Brain microvascular endothelial cell (primary cell): ENCODE measurements at regions not wholly inside any gene's neighbourhood (a gene's known extent, or its start where the extent isn't known, plus 50 kb on each side); places are given as distances from the start of the nearest gene placed in this dataset.
"Not testable (repeated sequence)": the region's sequence is repeated elsewhere in the genome, so short reads cannot be mapped to it uniquely, and the experiment has no call there.

Experiments used
- DNase-seq: peaks from one replicate; pipeline ENCODE4 v3.0.0-alpha.2; 2020
- H3K27ac ChIP-seq: fragments of 250-450 bp; sonication (Bioruptor Pico); 2 replicates; pipeline ENCODE4 v1.5.1; 2020; ENCODE audit warnings: mild to moderate bottlenecking, moderate library complexity
- H3K27me3 ChIP-seq: fragments of 250-450 bp; sonication (Bioruptor Pico); replicated peaks from 2 replicates; pipeline ENCODE4 v1.5.1; 2020; ENCODE audit warnings: mild to moderate bottlenecking
- H3K36me3 ChIP-seq: fragments of 250-450 bp; sonication (Bioruptor Pico); replicated peaks from 2 replicates; pipeline ENCODE4 v1.5.1; 2020; ENCODE audit warnings: mild to moderate bottlenecking
- H3K4me3 ChIP-seq: 2 replicates; pipeline ENCODE4 v1.5.1; 2011; ENCODE audit warnings: low read depth, mild to moderate bottlenecking, control low read depth, low read length, moderate library complexity
- in situ Hi-C: cut with HindIII; loops from 2 replicates; pipeline ENCODE4 v1.10.0; 2017; ENCODE audit warnings: low sequenced_read_pairs, low pct_ligation_motif_present
- TF ChIP-seq, protein P1 (sequence below): IDR thresholded peaks from 2 replicates; pipeline ENCODE4 v1.5.1; 2011; ENCODE audit warnings: low read depth, mild to moderate bottlenecking, moderate library complexity, low read length, control low read depth, inconsistent platforms; ENCODE audit errors: missing control alignments

- Histone ChIP-seq H3K4me3 (no peak overlapping the region), H3K27ac (no peak overlapping the region), H3K27me3 (no peaks in the 10 kb centered on the region), H3K36me3 (no peaks in the 10 kb centered on the region)
- in situ Hi-C loops, result no loop called here
- no peak for DNase-seq
- TF ChIP-seq, protein P1, sequence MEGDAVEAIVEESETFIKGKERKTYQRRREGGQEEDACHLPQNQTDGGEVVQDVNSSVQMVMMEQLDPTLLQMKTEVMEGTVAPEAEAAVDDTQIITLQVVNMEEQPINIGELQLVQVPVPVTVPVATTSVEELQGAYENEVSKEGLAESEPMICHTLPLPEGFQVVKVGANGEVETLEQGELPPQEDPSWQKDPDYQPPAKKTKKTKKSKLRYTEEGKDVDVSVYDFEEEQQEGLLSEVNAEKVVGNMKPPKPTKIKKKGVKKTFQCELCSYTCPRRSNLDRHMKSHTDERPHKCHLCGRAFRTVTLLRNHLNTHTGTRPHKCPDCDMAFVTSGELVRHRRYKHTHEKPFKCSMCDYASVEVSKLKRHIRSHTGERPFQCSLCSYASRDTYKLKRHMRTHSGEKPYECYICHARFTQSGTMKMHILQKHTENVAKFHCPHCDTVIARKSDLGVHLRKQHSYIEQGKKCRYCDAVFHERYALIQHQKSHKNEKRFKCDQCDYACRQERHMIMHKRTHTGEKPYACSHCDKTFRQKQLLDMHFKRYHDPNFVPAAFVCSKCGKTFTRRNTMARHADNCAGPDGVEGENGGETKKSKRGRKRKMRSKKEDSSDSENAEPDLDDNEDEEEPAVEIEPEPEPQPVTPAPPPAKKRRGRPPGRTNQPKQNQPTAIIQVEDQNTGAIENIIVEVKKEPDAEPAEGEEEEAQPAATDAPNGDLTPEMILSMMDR, result no peak
Observed at GRCh38 chr4:158966091-158966490, 136.8 kb upstream of the RAPGEF2 start.

- in situ Hi-C loops, result no loop called here
- H3K27me3 ChIP-seq, result no peaks in the 10 kb centered on the region
- DNase-seq, result no peak
- H3K4me3 ChIP-seq, result no peak overlapping the region
- H3K36me3 ChIP-seq, result no peaks in the 10 kb centered on the region
- TF ChIP-seq, protein P1, result no peak
- H3K27ac ChIP-seq, result no peak overlapping the region
Observed at GRCh38 chr4:158968961-158969360, 133.9 kb upstream of the RAPGEF2 start.

DNA sequence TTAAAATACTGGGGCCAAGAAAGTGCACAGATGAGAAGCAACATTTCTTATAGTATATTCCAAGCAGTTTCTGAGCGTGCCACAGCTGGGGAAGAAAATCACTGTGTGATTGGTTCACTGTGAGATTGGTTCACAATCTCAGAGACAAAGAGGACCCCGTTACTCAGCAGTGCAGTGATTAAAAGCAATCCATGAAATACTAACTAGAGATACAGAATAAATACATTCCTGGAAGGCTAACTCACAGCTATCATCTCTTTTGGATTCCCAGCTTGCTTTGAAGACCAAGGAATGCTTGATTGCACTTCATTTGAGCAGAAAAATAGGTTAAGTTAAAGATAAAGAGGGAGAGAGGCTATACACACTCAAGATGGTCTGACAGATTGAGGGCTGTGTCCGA is 132.1 kb upstream of the RAPGEF2 start:
- Histone ChIP-seq H3K36me3 (no peaks in the 10 kb centered on the region), H3K27ac (no peak overlapping the region), H3K4me3 (no peak overlapping the region), H3K27me3 (no peaks in the 10 kb centered on the region)
- DNase-seq, result no peak
- in situ Hi-C loops, result no loop called here
- TF ChIP-seq, protein P1, result no peak

GRCh38 chr4:158974438-158974837 is 128.4 kb upstream of the RAPGEF2 start:
- H3K27ac ChIP-seq, in situ Hi-C loops, DNase-seq, H3K36me3 ChIP-seq, H3K27me3 ChIP-seq, H3K4me3 ChIP-seq: not testable (repeated sequence)

- DNase-seq, in situ Hi-C loops, H3K36me3 ChIP-seq, H3K27me3 ChIP-seq, H3K4me3 ChIP-seq, H3K27ac ChIP-seq: not testable (repeated sequence)
Observed at GRCh38 chr4:158980711-158981110, 122.2 kb upstream of the RAPGEF2 start.

GRCh38 chr4:158991534-158992155 is 111.2 kb upstream of the RAPGEF2 start:
- no peak overlapping the region for H3K27ac ChIP-seq
- TF ChIP-seq, protein P1, result no peak
- H3K36me3 ChIP-seq, result no peaks in the 10 kb centered on the region
- no peaks in the 10 kb centered on the region for H3K27me3 ChIP-seq
- no peak for DNase-seq
- in situ Hi-C loops, result no loop called here
- H3K4me3 ChIP-seq, result no peak overlapping the region

DNA sequence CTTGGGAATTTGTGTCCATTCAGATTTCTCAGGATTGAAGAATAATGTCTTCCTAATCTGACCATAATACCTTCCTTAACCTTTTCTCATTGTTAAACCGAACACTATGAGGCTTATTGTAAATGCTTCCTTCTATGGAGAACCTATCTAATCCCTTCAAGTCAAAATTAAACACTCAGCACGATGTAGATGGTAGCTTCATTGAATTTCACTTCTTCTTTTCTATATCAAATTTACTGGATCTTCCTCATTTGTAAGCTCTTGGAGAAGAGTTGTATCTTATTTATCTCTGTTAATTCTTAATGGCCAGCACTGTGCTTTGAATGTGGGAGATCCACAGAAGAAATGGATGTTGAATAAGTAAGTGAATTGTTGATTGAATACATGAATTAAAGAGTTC is 109.0 kb upstream of the RAPGEF2 start:
- in situ Hi-C loops, result no loop called here
- H3K4me3 ChIP-seq, result no peak overlapping the region
- TF ChIP-seq, protein P1, result no peak
- no peak for DNase-seq
- no peaks in the 10 kb centered on the region for H3K36me3 ChIP-seq
- no peak overlapping the region for H3K27ac ChIP-seq
- H3K27me3 ChIP-seq, result no peaks in the 10 kb centered on the region
